ENCODE measurements at regions not wholly inside any gene's neighbourhood (a gene's known extent, or its start where the extent isn't known, plus 50 kb on each side); places are given as distances from the start of the nearest gene placed in this dataset.

- TF ChIP-seq CTCF (IDR thresholded peaks at IDR 0.05; ENCODE audit: poor library complexity) (no peak), EZH2phosphoT487 (IDR thresholded peaks at IDR 0.05; ENCODE audit: low read depth, severe bottlenecking, unreplicated experiment) (no peak), EZH2 (IDR thresholded peaks at IDR 0.05; ENCODE audit: borderline replicate concordance) (no peak)
These were observed 231.7 kb downstream of the VAPA start for GRCh38 chr18:10145546-10145945.

Data from hepatocyte (in vitro differentiated cells).